Lower leg skin (tissue), 4 donors: ENCODE measurements at regions not wholly inside any gene's neighbourhood (a gene's known extent, or its start where the extent isn't known, plus 50 kb on each side); places are given as distances from the start of the nearest gene placed in this dataset.

Experiments
- DNase-seq, 2 donors: peaks; one replicate each; pipeline ENCODE4 v3.0.0-alpha.2; 2019; ENCODE audit warnings: low spot score in 2 of 2
- H3K4me3 ChIP-seq: fragments of 200-600 bp; sonication (generic); 2 replicates; pipeline ENCODE4 v1.5.1; 2017; ENCODE audit warnings: mild to moderate bottlenecking, low read depth; ENCODE audit not compliant: poor library complexity, severe bottlenecking
- CTCF ChIP-seq, 3 donors: fragments of 450-650 bp; IDR thresholded peaks; one replicate each; pipeline ENCODE4 v1.5.1; 2016; ENCODE audit warnings: antibody characterized with exemption in 3 of 3, mild to moderate bottlenecking in 3 of 3, moderate library complexity in 2 of 3
- POLR2A ChIP-seq, 2 donors: fragments of 450-650 bp; IDR thresholded peaks; one replicate each; pipeline ENCODE4 v1.6.1; 2016 to 2017; ENCODE audit warnings: antibody characterized with exemption in 2 of 2, mild to moderate bottlenecking in 1 of 2, moderate library complexity in 1 of 2
- WGBS, 2 donors: methylation state at CpG; one replicate each; pipeline ENCODE4 v1.1.5; 2018; 5-methylcytosine and 5-hydroxymethylcytosine counted together
- intact Hi-C: fragments of 100-400 bp; cut with DNase I; formaldehyde crosslinking; loops from one replicate; pipeline ENCODE4 v1.15.0; 2023; ENCODE audit warnings: low total_unique reads

GRCh38 chr16:66164581-66165247 lies 201.8 kb upstream of the CDH5 start:
- no peak for TF ChIP-seq POLR2A (IDR thresholded peaks at IDR 0.05)
- H3K4me3 ChIP-seq: no peak overlapping the region
- 50 to 62% methylated on average over 7 of the region's 7 CpGs for WGBS, 2 donors
- DNase-seq: peak in 1 of 2 donors; percentile 70
- intact Hi-C loops: no loop called here

GRCh38 chr16:66162821-66163220 lies 203.7 kb upstream of the CDH5 start:
- intact Hi-C loops: no loop called here
- DNase-seq: no peak
- TF ChIP-seq CTCF (IDR thresholded peaks at IDR 0.05) (no peak), POLR2A (IDR thresholded peaks at IDR 0.05) (no peak)
- no peak overlapping the region for H3K4me3 ChIP-seq
- 42% methylated on average over 5 of the region's 5 CpGs for WGBS, 2 donors

GRCh38 chr16:66161942-66162341 lies 204.5 kb upstream of the CDH5 start:
- no peak overlapping the region for H3K4me3 ChIP-seq
- 73 to 76% methylated on average over 8 of the region's 8 CpGs for WGBS, 2 donors
- DNase-seq: no peak
- intact Hi-C loops: no loop called here
- no peak for TF ChIP-seq POLR2A (IDR thresholded peaks at IDR 0.05)
- no peak for TF ChIP-seq CTCF (IDR thresholded peaks at IDR 0.05)

GRCh38 chr16:66161269-66161668 lies 205.2 kb upstream of the CDH5 start:
- WGBS, 2 donors: 54 to 55% methylated on average over 3 of the region's 3 CpGs
- H3K4me3 ChIP-seq: no peak overlapping the region
- TF ChIP-seq POLR2A (IDR thresholded peaks at IDR 0.05) (no peak), CTCF (IDR thresholded peaks at IDR 0.05) (no peak)
- intact Hi-C loops: no loop called here
- no peak for DNase-seq

- 30% methylated on average over 5 of the region's 5 CpGs for WGBS, 2 donors
- intact Hi-C loops: no loop called here
- DNase-seq: no peak
- H3K4me3 ChIP-seq: no peak overlapping the region
- no peak for TF ChIP-seq POLR2A (IDR thresholded peaks at IDR 0.05)
- TF ChIP-seq CTCF (IDR thresholded peaks at IDR 0.05): no peak
These were observed 206.5 kb upstream of the CDH5 start for GRCh38 chr16:66159987-66160386.

GRCh38 chr16:66156538-66156937 lies 210.0 kb upstream of the CDH5 start:
- no peak overlapping the region for H3K4me3 ChIP-seq
- TF ChIP-seq POLR2A (IDR thresholded peaks at IDR 0.05) (no peak), CTCF (IDR thresholded peaks at IDR 0.05) (no peak)
- intact Hi-C loops: no loop called here
- peak in 1 of 2 donors; percentile 10 for DNase-seq
- WGBS, 2 donors: 93 to 96% methylated on average over 4 of the region's 4 CpGs
